NB4 (cell line): ENCODE measurements at regions not wholly inside any gene's neighbourhood (a gene's known extent, or its start where the extent isn't known, plus 50 kb on each side); places are given as distances from the start of the nearest gene placed in this dataset.

Experiments
- DNase-seq: peaks from one replicate; pipeline ENCODE4 v3.0.0; 2010; ENCODE audit warnings: low read depth
- H3K4me3 ChIP-seq: one replicate; pipeline ENCODE4 v1.5.1; 2011; ENCODE audit warnings: mild to moderate bottlenecking, low read depth, low read length, moderate library complexity
- MYC ChIP-seq: IDR thresholded peaks from 2 replicates; pipeline ENCODE4 v1.6.1; 2011; ENCODE audit warnings: low read depth, low read length
- POLR2A ChIP-seq: IDR thresholded peaks from 2 replicates; pipeline ENCODE4 v1.6.1; 2011; ENCODE audit warnings: mild to moderate bottlenecking; ENCODE audit not compliant: insufficient read length; ENCODE audit errors: extremely low read depth
- TF ChIP-seq, protein P1 (sequence below): IDR thresholded peaks from 2 replicates; pipeline ENCODE4 v1.6.1; 2011; ENCODE audit warnings: low read depth, low read length
- TF ChIP-seq, protein P2 (sequence below): IDR thresholded peaks from one replicate; pipeline ENCODE4 v1.5.1; 2012; ENCODE audit warnings: low read depth, low read length

DNA sequence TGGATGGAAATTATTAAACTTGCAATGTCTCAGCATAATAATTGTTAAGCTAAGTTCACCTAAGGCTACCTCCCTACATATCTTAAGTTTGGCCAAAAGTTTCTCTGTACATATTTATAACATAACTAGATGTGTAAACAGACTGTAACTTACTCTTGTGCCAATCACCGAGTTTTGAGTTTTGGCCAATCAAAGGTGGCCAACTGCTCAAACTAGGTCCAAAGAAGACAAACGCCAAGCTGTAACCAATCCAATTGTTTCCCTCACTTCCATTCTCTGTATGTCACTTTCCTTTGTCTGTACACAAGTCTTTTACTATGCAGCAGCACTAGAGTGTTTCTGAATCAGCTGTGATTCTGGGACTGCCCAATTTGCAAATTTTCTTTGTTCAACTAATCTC is 197.8 kb downstream of the LYPLAL1 start:
- no peak overlapping the region for H3K4me3 ChIP-seq
- no peak for DNase-seq
- TF ChIP-seq POLR2A (no peak), MYC (no peak)
- TF ChIP-seq, protein P1, sequence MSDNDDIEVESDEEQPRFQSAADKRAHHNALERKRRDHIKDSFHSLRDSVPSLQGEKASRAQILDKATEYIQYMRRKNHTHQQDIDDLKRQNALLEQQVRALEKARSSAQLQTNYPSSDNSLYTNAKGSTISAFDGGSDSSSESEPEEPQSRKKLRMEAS = no peak
- TF ChIP-seq, protein P2, sequence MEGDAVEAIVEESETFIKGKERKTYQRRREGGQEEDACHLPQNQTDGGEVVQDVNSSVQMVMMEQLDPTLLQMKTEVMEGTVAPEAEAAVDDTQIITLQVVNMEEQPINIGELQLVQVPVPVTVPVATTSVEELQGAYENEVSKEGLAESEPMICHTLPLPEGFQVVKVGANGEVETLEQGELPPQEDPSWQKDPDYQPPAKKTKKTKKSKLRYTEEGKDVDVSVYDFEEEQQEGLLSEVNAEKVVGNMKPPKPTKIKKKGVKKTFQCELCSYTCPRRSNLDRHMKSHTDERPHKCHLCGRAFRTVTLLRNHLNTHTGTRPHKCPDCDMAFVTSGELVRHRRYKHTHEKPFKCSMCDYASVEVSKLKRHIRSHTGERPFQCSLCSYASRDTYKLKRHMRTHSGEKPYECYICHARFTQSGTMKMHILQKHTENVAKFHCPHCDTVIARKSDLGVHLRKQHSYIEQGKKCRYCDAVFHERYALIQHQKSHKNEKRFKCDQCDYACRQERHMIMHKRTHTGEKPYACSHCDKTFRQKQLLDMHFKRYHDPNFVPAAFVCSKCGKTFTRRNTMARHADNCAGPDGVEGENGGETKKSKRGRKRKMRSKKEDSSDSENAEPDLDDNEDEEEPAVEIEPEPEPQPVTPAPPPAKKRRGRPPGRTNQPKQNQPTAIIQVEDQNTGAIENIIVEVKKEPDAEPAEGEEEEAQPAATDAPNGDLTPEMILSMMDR = no peak

DNA sequence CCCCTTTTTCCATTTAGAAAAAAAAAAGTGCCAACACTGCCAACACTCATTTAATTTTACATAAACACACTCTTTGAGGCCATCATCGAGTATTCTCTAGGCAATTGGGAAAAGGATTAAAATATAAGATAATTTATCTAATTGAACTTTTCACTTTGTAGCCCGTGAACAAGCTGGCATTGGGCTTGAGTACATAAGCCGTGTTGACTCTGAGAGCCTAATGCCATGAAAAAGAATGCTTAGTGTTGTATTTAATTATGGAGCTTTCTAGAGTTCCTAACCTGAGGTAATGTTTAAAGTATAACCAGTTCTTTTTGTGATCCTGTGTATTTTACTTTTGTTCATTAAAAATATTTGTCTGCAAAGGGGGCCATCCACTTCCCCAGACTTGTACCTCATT is 193.8 kb downstream of the LYPLAL1 start:
- no peak for DNase-seq
- H3K4me3 ChIP-seq = no peak overlapping the region
- TF ChIP-seq POLR2A = no peak
- no peak for TF ChIP-seq MYC
- TF ChIP-seq, protein P2 = no peak
- TF ChIP-seq, protein P1 = no peak

DNA sequence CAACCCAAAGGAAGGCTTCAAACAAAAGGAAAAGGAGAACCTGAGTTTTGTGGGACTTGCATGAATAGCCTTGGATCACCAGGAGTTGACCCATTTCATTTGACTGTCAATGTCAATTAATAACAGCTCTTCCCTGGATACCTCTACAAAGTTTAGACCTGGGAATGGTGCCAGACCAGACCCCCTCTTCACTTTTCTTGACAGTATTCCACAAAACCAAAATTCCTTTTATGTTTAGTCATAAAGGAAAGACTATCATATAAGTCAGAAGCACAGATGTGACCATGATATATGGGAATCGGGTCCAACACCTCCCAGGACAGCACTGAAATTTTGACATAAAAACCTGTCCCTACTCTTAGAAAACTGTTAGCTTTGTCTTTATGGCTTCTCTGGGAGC is 191.8 kb downstream of the LYPLAL1 start:
- TF ChIP-seq, protein P1 = no peak
- TF ChIP-seq MYC (no peak), POLR2A (no peak)
- TF ChIP-seq, protein P2 = no peak
- no peak for DNase-seq
- no peak overlapping the region for H3K4me3 ChIP-seq

DNA sequence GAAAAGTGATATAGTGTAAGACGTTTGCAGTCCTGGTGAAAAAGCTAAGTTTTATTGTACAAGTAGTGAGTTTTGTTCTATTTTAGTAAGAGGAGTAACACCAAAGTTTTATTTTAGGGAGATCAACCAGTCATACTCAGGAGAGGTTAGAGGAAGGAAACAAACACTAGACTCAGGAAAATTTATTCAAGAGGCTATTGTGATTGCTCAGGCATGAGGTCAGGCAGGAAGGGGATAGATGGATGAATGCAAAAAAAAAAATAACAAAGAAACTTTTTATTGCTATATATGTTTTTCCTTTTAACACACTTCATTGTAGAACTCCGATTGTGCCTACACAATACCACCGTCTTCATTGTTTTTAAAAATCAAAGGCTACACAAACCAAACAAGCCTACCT is 189.0 kb downstream of the LYPLAL1 start:
- no peak for DNase-seq
- TF ChIP-seq, protein P2 = no peak
- TF ChIP-seq MYC (no peak), POLR2A (no peak)
- no peak overlapping the region for H3K4me3 ChIP-seq

DNA sequence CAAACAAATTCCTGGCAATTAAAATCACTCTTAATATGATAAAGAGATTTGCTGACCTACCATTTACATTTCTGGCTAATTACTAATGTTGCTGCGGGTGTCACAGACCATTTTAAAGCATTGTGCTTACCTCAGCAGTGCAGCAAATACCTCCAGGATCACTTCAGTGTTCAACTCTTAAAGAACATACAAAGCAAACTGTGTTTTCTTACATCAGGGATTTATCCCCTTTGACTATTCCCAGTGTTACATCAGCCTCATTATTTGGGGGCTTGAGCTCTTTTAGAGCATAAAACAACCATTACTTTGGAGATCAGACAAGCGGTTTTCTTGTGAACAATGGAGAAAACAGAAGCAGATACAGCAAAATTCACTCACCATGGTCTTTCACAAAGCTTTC is 185.4 kb downstream of the LYPLAL1 start:
- TF ChIP-seq MYC (no peak), POLR2A (no peak)
- TF ChIP-seq, protein P2 = no peak
- TF ChIP-seq, protein P1 = no peak
- no peak for DNase-seq
- no peak overlapping the region for H3K4me3 ChIP-seq

DNA sequence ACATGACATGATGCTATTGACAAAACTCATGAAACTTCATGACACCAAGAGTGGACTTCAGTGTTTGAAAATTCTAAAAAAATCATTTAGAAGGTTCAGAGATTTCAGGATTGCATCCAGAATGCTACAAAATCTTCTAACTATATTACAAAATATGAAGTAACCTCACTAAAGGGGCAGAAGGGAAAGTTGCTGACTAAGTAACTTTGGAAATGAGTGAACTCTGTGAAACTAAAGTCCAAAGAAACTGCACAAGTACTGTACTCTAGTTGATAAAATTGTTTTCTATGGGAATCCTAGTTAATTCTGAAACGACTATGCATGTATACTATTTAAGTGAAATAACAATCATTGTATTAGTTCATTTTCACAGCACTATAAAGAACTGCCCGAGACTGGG is 184.4 kb downstream of the LYPLAL1 start:
- TF ChIP-seq POLR2A (no peak), MYC (no peak)
- TF ChIP-seq, protein P1 = no peak
- TF ChIP-seq, protein P2 = no peak
- H3K4me3 ChIP-seq = no peak overlapping the region
- DNase-seq = no peak
